Astrocyte of the hippocampus (primary cell): ENCODE measurements at regions not wholly inside any gene's neighbourhood (a gene's known extent, or its start where the extent isn't known, plus 50 kb on each side); places are given as distances from the start of the nearest gene placed in this dataset.

Experiments
- DNase-seq: peaks from one replicate; pipeline ENCODE4 v3.0.0; 2011; ENCODE audit warnings: low read depth, low spot score

DNA sequence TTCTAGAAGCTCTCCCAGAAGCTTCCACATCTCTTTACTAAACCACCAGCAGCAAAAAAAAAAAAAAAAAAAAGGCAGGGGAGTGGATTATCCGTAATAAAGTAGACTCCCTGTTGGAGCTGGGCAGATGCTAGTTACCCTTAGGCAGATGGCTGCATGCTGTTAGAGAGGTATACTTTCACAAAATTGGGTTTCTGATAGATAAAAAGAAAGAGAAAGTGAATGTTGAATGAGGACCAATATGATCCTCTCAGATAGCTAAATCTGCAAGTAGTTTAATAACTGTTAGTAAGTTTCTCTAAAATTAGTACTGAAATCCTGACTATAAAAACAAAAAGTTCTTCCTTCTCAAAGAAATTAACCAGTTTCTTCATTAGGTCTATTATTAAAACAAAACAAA is 195.4 kb downstream of the ANAPC10 start:
- no peak for DNase-seq

DNA sequence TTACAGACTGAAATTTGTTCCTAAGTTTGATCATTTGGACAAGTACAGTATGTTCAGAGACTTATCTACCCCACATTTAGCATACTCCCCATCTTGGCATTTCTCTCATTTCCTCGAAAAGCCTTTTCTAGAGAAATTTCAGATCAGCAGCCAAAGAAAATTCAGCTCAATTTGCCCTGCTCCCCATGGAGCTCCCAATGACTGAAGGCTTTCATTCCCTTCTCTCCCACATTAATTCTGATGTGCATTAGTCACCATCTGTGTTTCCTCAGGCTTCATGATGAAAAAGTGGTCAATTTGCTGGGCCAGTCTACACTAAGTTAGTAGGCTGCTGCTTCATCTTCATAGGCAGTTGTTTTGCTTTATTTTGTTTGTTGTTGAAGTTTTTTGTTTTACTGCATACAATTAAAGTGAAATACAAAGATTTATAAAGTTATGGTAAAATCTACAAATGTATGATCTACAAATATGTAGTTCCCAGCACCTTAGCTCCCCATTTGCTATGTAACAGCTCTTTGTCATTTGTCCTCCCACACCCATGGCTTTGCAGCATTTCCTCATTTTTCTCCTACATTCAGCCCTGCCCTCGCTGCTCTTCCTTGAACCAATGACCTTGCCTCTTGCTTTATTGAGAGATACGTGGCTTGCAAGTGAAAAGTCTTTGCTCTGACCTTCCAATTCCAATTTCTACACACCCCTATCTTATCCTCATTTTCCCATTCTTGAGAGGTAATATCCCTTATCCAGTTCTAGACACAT is 193.9 kb downstream of the ANAPC10 start:
- DNase-seq: peak; percentile 75

DNA sequence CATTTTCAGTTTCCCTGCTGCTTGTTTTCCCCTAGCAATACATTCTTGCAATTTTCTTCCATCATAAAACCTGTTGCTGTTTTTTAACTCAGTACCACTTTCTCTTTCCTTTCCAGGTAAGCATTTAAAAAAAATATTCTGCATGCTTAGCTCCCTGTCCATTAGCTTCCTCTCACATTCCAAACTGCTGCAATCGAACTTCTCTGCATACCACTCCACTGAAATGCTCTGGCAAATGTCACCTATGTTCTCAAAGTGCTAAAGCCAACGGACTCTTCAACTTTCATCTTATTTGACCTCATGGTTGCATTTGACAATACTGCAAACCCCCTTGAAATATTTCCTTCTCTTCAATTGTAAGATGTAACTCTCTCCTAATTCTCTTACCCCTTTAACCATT is 192.7 kb downstream of the ANAPC10 start:
- DNase-seq: peak; percentile 23

DNA sequence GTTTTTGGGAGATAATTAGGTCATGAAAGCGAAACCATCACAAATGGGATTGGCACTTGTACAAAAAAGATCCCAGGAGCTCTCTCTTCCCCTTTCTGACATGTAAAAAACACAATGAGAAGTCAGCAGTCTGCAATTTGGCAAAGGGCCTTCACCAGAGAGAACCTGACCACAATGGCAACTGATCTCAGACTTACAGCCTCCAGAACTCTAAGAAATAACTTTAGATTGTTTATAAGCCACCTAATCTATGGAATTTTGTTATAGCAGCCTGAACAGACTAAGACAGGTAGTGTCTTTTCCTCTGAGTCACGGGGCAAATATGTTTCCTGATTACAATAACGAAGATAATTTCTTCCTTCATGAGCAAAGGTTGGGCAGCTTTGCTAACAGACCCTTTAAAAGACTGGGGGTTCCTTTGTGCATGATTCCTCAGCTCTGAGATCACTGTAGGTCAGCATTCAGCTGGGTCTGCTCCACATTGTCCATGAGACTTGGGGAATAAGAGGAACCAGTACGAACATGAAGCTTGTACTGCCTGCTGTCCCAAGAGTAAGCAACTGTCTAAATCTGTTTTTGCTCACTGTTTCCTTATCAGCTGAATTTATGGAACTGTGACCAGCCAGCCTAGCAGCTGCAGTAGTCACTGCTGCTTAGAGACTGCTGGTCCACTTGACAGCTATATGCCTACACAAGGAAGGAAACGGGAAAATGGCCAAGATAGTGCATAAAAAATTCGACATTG is 191.6 kb downstream of the ANAPC10 start:
- peak; percentile 77 for DNase-seq

DNA sequence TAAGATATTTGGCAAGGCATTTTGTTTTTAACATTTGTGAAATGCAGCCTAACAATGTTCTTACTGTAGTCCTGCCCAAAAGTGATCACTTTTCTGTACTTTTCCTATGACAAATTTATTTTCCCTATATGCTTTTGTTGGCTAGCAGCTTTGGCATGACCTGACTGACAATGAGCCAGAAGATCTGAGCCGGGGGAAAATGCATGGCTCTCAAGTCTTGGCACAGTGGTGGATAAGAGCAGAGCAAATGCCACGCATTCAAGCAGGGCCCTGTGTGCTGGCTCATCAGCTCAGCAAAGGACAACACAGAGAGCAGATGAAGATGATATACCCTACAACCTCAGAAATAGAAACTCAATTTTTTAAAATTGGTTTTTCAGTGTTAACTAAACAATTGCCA is 187.3 kb downstream of the ANAPC10 start:
- peak; percentile 15 for DNase-seq
